ENCODE measurements at regions not wholly inside any gene's neighbourhood (a gene's known extent, or its start where the extent isn't known, plus 50 kb on each side); places are given as distances from the start of the nearest gene placed in this dataset.

DNA sequence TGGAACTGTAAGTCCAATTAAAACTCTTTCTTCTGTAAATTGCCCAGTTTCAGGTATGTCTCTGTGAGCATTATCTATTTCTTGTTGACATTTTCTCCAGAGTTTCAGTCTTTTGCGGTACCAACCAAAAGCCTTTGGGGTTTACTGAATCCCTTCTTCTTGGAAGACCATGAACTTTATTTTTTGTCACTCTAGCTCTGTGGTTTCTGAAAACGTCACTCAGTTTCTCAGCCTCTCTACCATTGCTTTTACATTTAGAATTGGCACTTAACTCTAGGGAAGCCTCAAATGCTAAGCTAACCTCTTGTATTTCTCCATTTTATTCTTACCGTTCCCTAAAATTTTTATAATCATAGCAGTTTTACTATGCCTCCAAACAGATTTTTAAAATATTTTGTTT is 237.6 kb downstream of the CSNK2A3 start:
- TF ChIP-seq CEBPB (IDR thresholded peaks at IDR 0.05) (no peak), YY1 (IDR thresholded peaks at IDR 0.05; ENCODE audit: low read depth) (no peak), TAF1 (IDR thresholded peaks at IDR 0.05; ENCODE audit: low read depth) (no peak), NFIC (IDR thresholded peaks at IDR 0.05) (no peak)
- TF ChIP-seq, protein P1, sequence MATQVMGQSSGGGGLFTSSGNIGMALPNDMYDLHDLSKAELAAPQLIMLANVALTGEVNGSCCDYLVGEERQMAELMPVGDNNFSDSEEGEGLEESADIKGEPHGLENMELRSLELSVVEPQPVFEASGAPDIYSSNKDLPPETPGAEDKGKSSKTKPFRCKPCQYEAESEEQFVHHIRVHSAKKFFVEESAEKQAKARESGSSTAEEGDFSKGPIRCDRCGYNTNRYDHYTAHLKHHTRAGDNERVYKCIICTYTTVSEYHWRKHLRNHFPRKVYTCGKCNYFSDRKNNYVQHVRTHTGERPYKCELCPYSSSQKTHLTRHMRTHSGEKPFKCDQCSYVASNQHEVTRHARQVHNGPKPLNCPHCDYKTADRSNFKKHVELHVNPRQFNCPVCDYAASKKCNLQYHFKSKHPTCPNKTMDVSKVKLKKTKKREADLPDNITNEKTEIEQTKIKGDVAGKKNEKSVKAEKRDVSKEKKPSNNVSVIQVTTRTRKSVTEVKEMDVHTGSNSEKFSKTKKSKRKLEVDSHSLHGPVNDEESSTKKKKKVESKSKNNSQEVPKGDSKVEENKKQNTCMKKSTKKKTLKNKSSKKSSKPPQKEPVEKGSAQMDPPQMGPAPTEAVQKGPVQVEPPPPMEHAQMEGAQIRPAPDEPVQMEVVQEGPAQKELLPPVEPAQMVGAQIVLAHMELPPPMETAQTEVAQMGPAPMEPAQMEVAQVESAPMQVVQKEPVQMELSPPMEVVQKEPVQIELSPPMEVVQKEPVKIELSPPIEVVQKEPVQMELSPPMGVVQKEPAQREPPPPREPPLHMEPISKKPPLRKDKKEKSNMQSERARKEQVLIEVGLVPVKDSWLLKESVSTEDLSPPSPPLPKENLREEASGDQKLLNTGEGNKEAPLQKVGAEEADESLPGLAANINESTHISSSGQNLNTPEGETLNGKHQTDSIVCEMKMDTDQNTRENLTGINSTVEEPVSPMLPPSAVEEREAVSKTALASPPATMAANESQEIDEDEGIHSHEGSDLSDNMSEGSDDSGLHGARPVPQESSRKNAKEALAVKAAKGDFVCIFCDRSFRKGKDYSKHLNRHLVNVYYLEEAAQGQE (IDR thresholded peaks at IDR 0.05; ENCODE audit: low read depth), result no peak

All from Ishikawa (cell line).